MCF 10A (cell line): ENCODE measurements at regions not wholly inside any gene's neighbourhood (a gene's known extent, or its start where the extent isn't known, plus 50 kb on each side); places are given as distances from the start of the nearest gene placed in this dataset.

ENCODE experiments used
- BruUV-seq: library from RNA; stranded (reverse); fragments of 400-500 nt; replicated peaks from 2 replicates; lab custom pipeline; 2021; lab: Mats Ljungman, UMichigan
- CTCF ChIA-PET: fragments of 300-600 bp; sonication (Branson Sonifier 250); formaldehyde crosslinking; extraction: SDS; loops from one replicate; lab custom pipeline; 2021; ENCODE audit warnings: antibody characterized with exemption, inconsistent platforms; lab: Yijun Ruan, JAX
- POLR2A ChIA-PET: fragments of 300-600, 350-650 bp; sonication (Branson Sonifier 250); formaldehyde crosslinking; extraction: SDS; loops from one replicate; lab custom pipeline; 2020; ENCODE audit warnings: antibody characterized with exemption, inconsistent platforms; lab: Yijun Ruan, JAX
- DNase-seq: peaks from one replicate; pipeline ENCODE4 v3.0.0-alpha.2; 2018; ENCODE audit not compliant: unreplicated experiment
- H3K27ac Mint-ChIP-seq: one replicate; pipeline ENCODE4 v1.8.0; 2022; ENCODE audit warnings: mild to moderate bottlenecking, low read depth, mixed read lengths; ENCODE audit not compliant: unreplicated experiment
- H3K27me3 Mint-ChIP-seq: one replicate; pipeline ENCODE4 v1.8.0; 2022; ENCODE audit warnings: mixed read lengths; ENCODE audit not compliant: insufficient read depth, unreplicated experiment
- H3K36me3 Mint-ChIP-seq: one replicate; pipeline ENCODE4 v1.8.0; 2022; ENCODE audit warnings: mild to moderate bottlenecking, moderate library complexity, mixed read lengths; ENCODE audit not compliant: insufficient read depth, unreplicated experiment
- H3K4me1 Mint-ChIP-seq: one replicate; pipeline ENCODE4 v1.8.0; 2022; ENCODE audit warnings: mixed read lengths; ENCODE audit not compliant: insufficient read depth, unreplicated experiment
- H3K4me3 Mint-ChIP-seq: one replicate; pipeline ENCODE4 v1.8.0; 2022; ENCODE audit warnings: mild to moderate bottlenecking, moderate library complexity, mixed read lengths; ENCODE audit not compliant: unreplicated experiment
- H3K9me3 Mint-ChIP-seq: one replicate; pipeline ENCODE4 v1.8.0; 2022; ENCODE audit warnings: mixed read lengths; ENCODE audit not compliant: unreplicated experiment
- CTCF ChIP-seq: fragments of 200-600 bp; IDR thresholded peaks from one replicate; pipeline ENCODE4 v1.8.0; 2022; ENCODE audit warnings: antibody characterized with exemption, mild to moderate bottlenecking; ENCODE audit not compliant: unreplicated experiment
- intact Hi-C: fragments of 100-400 bp; cut with micrococcal nuclease; formaldehyde crosslinking; loops from 2 replicates; pipeline ENCODE4 v1.14.1; 2022

- no peaks in the 10 kb centered on the region for H3K36me3 Mint-ChIP-seq
- H3K4me3 Mint-ChIP-seq = no peak overlapping the region
- TF ChIP-seq CTCF = no peak
- no peaks in the 10 kb centered on the region for H3K27me3 Mint-ChIP-seq
- no peak for DNase-seq
- BruUV-seq = no TSS peak
- H3K9me3 Mint-ChIP-seq = no peaks in the 10 kb centered on the region
- intact Hi-C loops = loop anchor here (2.0 to 10.0 kb wide), 2 partner anchors 39 to 71 kb away; no protein-coding TSS in a partner anchor
- ChIA-PET CTCF (interaction anchor here (0.6 kb wide), 3 partner anchors 25 to 1136 kb away, joined by 3 to 4 read pairs (median 3); no protein-coding TSS in a partner anchor), POLR2A (interaction anchor here (1.2 kb wide), 1 partner anchor 153 kb away, joined by 3 read pairs; no protein-coding TSS in a partner anchor)
- H3K27ac Mint-ChIP-seq = no peak overlapping the region
- H3K4me1 Mint-ChIP-seq = peaks cover 13% of the 10 kb centered on the region
These were observed 145.3 kb upstream of the TCF21 start for GRCh38 chr6:133743621-133744020.

- H3K4me1 Mint-ChIP-seq = peaks cover 11% of the 10 kb centered on the region
- BruUV-seq = no TSS peak
- H3K36me3 Mint-ChIP-seq = no peaks in the 10 kb centered on the region
- no peak overlapping the region for H3K27ac Mint-ChIP-seq
- intact Hi-C loops = loop anchor here (10.0 kb wide), 1 partner anchor 68 kb away; no protein-coding TSS in a partner anchor
- H3K9me3 Mint-ChIP-seq = no peaks in the 10 kb centered on the region
- no peak overlapping the region for H3K4me3 Mint-ChIP-seq
- no peaks in the 10 kb centered on the region for H3K27me3 Mint-ChIP-seq
- CTCF ChIA-PET = interaction anchor here (0.6 to 1.4 kb wide), 7 partner anchors 11 to 784 kb away, joined by 3 to 5 read pairs (median 3); no protein-coding TSS in a partner anchor
- POLR2A ChIA-PET = interaction anchor here (0.7 to 1.9 kb wide), 3 partner anchors 155 to 177 kb away, joined by 3 to 6 read pairs (median 3); no protein-coding TSS in a partner anchor
- DNase-seq = no peak
- no peak for TF ChIP-seq CTCF
These were observed 142.5 kb upstream of the TCF21 start for GRCh38 chr6:133746417-133746770.

- H3K4me1 Mint-ChIP-seq = peaks cover 6% of the 10 kb centered on the region
- H3K36me3 Mint-ChIP-seq = no peaks in the 10 kb centered on the region
- H3K4me3 Mint-ChIP-seq = no peak overlapping the region
- TF ChIP-seq CTCF = no peak
- BruUV-seq = no TSS peak
- DNase-seq = no peak
- ChIA-PET POLR2A (interaction anchor here (0.9 kb wide), 1 partner anchor 12 kb away, joined by 4 read pairs; no protein-coding TSS in a partner anchor), CTCF (interaction anchor here (0.5 to 1.3 kb wide), 2 partner anchors 179 to 756 kb away, joined by 3 to 4 read pairs; no protein-coding TSS in a partner anchor)
- no peaks in the 10 kb centered on the region for H3K27me3 Mint-ChIP-seq
- H3K27ac Mint-ChIP-seq = no peak overlapping the region
- H3K9me3 Mint-ChIP-seq = no peaks in the 10 kb centered on the region
- intact Hi-C loops = loop anchor here (10.0 kb wide), 1 partner anchor 66 kb away; no protein-coding TSS in a partner anchor
These were observed 140.3 kb upstream of the TCF21 start for GRCh38 chr6:133748628-133749027.

- H3K36me3 Mint-ChIP-seq = no peaks in the 10 kb centered on the region
- DNase-seq = no peak
- H3K9me3 Mint-ChIP-seq = no peaks in the 10 kb centered on the region
- H3K27me3 Mint-ChIP-seq = no peaks in the 10 kb centered on the region
- H3K4me3 Mint-ChIP-seq = no peak overlapping the region
- POLR2A ChIA-PET = interaction anchor here (0.9 kb wide), 1 partner anchor 13 kb away, joined by 4 read pairs; no protein-coding TSS in a partner anchor
- BruUV-seq = no TSS peak
- H3K27ac Mint-ChIP-seq = no peak overlapping the region
- no peak for TF ChIP-seq CTCF
- peaks cover 6% of the 10 kb centered on the region for H3K4me1 Mint-ChIP-seq
- intact Hi-C loops = loop anchor here (10.0 kb wide), 1 partner anchor 65 kb away; no protein-coding TSS in a partner anchor
- CTCF ChIA-PET = interaction anchor here (0.9 to 1.3 kb wide), 2 partner anchors 9 to 180 kb away, joined by 3 to 4 read pairs; no protein-coding TSS in a partner anchor
These were observed 139.5 kb upstream of the TCF21 start for GRCh38 chr6:133749427-133749826.
